H9 (cell line): ENCODE measurements at regions not wholly inside any gene's neighbourhood (a gene's known extent, or its start where the extent isn't known, plus 50 kb on each side); places are given as distances from the start of the nearest gene placed in this dataset.

Experiments
- DNase-seq: peaks from one replicate; pipeline ENCODE4 v3.0.0-alpha.2; 2017
- H2AFZ ChIP-seq: one replicate; pipeline ENCODE4 v1.6.1; 2013; ENCODE audit warnings: mild to moderate bottlenecking, low read length, control low read depth, moderate library complexity
- H2AK5ac ChIP-seq: 2 replicates; pipeline ENCODE4 v1.6.1; 2013; ENCODE audit warnings: low read length, control low read depth, mixed read lengths; ENCODE audit not compliant: insufficient read length
- H2BK120ac ChIP-seq: one replicate; pipeline ENCODE4 v1.6.1; 2013; ENCODE audit warnings: low read depth, mild to moderate bottlenecking, low read length, control low read depth, inconsistent platforms; ENCODE audit not compliant: poor library complexity, severe bottlenecking
- H2BK12ac ChIP-seq: 2 replicates; pipeline ENCODE4 v1.6.1; 2013; ENCODE audit warnings: low read length, control low read depth, mixed read lengths, low read depth; ENCODE audit not compliant: insufficient read length
- H2BK15ac ChIP-seq: 2 replicates; pipeline ENCODE4 v1.6.1; 2013; ENCODE audit warnings: low read depth, low read length, control low read depth
- H2BK20ac ChIP-seq: one replicate; pipeline ENCODE4 v1.6.1; 2013; ENCODE audit warnings: low read depth, mild to moderate bottlenecking, low read length, control low read depth, inconsistent platforms; ENCODE audit not compliant: poor library complexity, severe bottlenecking
- H2BK5ac ChIP-seq: 2 replicates; pipeline ENCODE4 v1.6.1; 2013; ENCODE audit warnings: low read length, control low read depth, mixed read lengths; ENCODE audit not compliant: insufficient read length
- H3K14ac ChIP-seq: 2 replicates; pipeline ENCODE4 v1.6.1; 2013; ENCODE audit warnings: low read length, control low read depth; ENCODE audit not compliant: insufficient read depth
- H3K18ac ChIP-seq: 2 replicates; pipeline ENCODE4 v1.6.1; 2013; ENCODE audit warnings: low read depth, mild to moderate bottlenecking, mixed read lengths, low read length, control low read depth; ENCODE audit not compliant: insufficient read length
- H3K23ac ChIP-seq: 2 replicates; pipeline ENCODE4 v1.6.1; 2013; ENCODE audit warnings: low read length, control low read depth, mixed read lengths, low read depth; ENCODE audit not compliant: insufficient read length
- H3K23me2 ChIP-seq: 2 replicates; pipeline ENCODE4 v1.6.1; 2013; ENCODE audit warnings: low read depth, mild to moderate bottlenecking, mixed read lengths, low read length, control low read depth; ENCODE audit not compliant: insufficient read length, poor library complexity, severe bottlenecking
- H3K27ac ChIP-seq: 2 replicates; pipeline ENCODE4 v1.5.1; 2013; ENCODE audit warnings: low read length, control low read depth, mixed read lengths, low read depth; ENCODE audit not compliant: insufficient read length
- H3K27me3 ChIP-seq: 2 replicates; pipeline ENCODE4 v1.6.1; 2013; ENCODE audit warnings: low read length, control low read depth, inconsistent platforms; ENCODE audit not compliant: insufficient read depth
- H3K4ac ChIP-seq: 2 replicates; pipeline ENCODE4 v1.6.1; 2013; ENCODE audit warnings: low read depth, mild to moderate bottlenecking, control low read depth, inconsistent platforms, low read length, moderate library complexity
- H3K4me1 ChIP-seq: 2 replicates; pipeline ENCODE4 v1.6.1; 2013; ENCODE audit warnings: low read length, control low read depth, inconsistent platforms; ENCODE audit not compliant: insufficient read depth
- H3K4me2 ChIP-seq: 2 replicates; pipeline ENCODE4 v1.6.1; 2013; ENCODE audit warnings: low read length, control low read depth, mixed read lengths; ENCODE audit not compliant: insufficient read length, insufficient read depth
- H3K56ac ChIP-seq: 2 replicates; pipeline ENCODE4 v1.6.1; 2013; ENCODE audit warnings: low read depth, mild to moderate bottlenecking, mixed read lengths, low read length, control low read depth; ENCODE audit not compliant: insufficient read length
- H3K79me1 ChIP-seq: 2 replicates; pipeline ENCODE4 v1.6.1; 2013; ENCODE audit warnings: low read depth, mild to moderate bottlenecking, moderate library complexity, low read length, control low read depth, inconsistent platforms; ENCODE audit not compliant: insufficient read depth, poor library complexity, severe bottlenecking
- H3K79me2 ChIP-seq: 2 replicates; pipeline ENCODE4 v1.6.1; 2013; ENCODE audit warnings: low read length, control low read depth, inconsistent platforms; ENCODE audit not compliant: insufficient read depth
- H3K9ac ChIP-seq: 2 replicates; pipeline ENCODE4 v1.6.1; 2013; ENCODE audit warnings: low read length, control low read depth, mixed read lengths; ENCODE audit not compliant: insufficient read length; ENCODE audit errors: extremely low read depth
- H3K9me3 ChIP-seq: one replicate; pipeline ENCODE4 v1.6.1; 2013; ENCODE audit warnings: low read depth, low read length, inconsistent platforms; ENCODE audit not compliant: control insufficient read depth
- H3T11ph ChIP-seq: one replicate; pipeline ENCODE4 v1.6.1; 2013; ENCODE audit warnings: mild to moderate bottlenecking, low read length, control low read depth, inconsistent platforms
- H4K20me1 ChIP-seq: one replicate; pipeline ENCODE4 v1.6.1; 2013; ENCODE audit not compliant: control insufficient read depth, insufficient read length, insufficient read depth
- H4K5ac ChIP-seq: 2 replicates; pipeline ENCODE4 v1.6.1; 2013; ENCODE audit warnings: low read depth, mild to moderate bottlenecking, mixed read lengths, low read length, control low read depth; ENCODE audit not compliant: insufficient read length
- H4K8ac ChIP-seq: replicated peaks from 2 replicates; pipeline ENCODE4 v1.6.1; 2013; ENCODE audit warnings: low read length, control low read depth, mixed read lengths, low read depth; ENCODE audit not compliant: insufficient read length
- H4K91ac ChIP-seq: 2 replicates; pipeline ENCODE4 v1.6.1; 2013; ENCODE audit warnings: low read depth, mild to moderate bottlenecking, moderate library complexity, mixed read lengths, low read length, control low read depth; ENCODE audit not compliant: insufficient read length
- H3K27ac Mint-ChIP-seq, 3 experiments: 2 replicates in 2 of 3; 3 replicates in 1 of 3; pipeline ENCODE4 v1.8.0; 2020 to 2021; ENCODE audit warnings: mixed read lengths in 3 of 3, mild to moderate bottlenecking in 1 of 3, moderate library complexity in 1 of 3
- H3K27me3 Mint-ChIP-seq: 2 replicates; pipeline ENCODE4 v1.8.0; 2021; ENCODE audit warnings: low read depth, mild to moderate bottlenecking, moderate library complexity, mixed read lengths
- H3K36me3 Mint-ChIP-seq, 3 experiments: 2 replicates in 2 of 3; 3 replicates in 1 of 3; pipeline ENCODE4 v1.8.0; 2020 to 2021; ENCODE audit warnings: low read depth in 3 of 3, mixed read lengths in 3 of 3; ENCODE audit not compliant: insufficient read depth in 1 of 3
- H3K4me1 Mint-ChIP-seq, 2 experiments: 2 replicates each; pipeline ENCODE4 v1.8.0; 2020; ENCODE audit warnings: mixed read lengths in 2 of 2
- H3K4me3 Mint-ChIP-seq, 2 experiments: 2 replicates in 1 of 2; 3 replicates in 1 of 2; pipeline ENCODE4 v1.8.0; 2020 to 2021; ENCODE audit warnings: mild to moderate bottlenecking in 2 of 2, mixed read lengths in 2 of 2, moderate library complexity in 1 of 2
- H3K9me3 Mint-ChIP-seq, 2 experiments: 2 replicates in 1 of 2; 3 replicates in 1 of 2; pipeline ENCODE4 v1.8.0; 2020; ENCODE audit warnings: mild to moderate bottlenecking in 2 of 2, mixed read lengths in 2 of 2, moderate library complexity in 1 of 2
- WGBS: extraction: QIAGEN DNeasy Blood & Tissue Kit; methylation state at CpG from one replicate; pipeline ENCODE4 v1.1.7; 2013; ENCODE audit warnings: missing lambda C conversion rate, low lambda C conversion rate, mixed read lengths; ENCODE audit not compliant: insufficient read length; ENCODE audit errors: extremely low coverage; 5-methylcytosine and 5-hydroxymethylcytosine counted together
- TF ChIP-seq, protein P1 (sequence below): fragments of 200-600 bp; sonication (generic); conservative IDR thresholded peaks from 3 replicates; pipeline ENCODE4 v1.8.0; 2021; ENCODE audit warnings: antibody characterized with exemption, mild to moderate bottlenecking

GRCh38 chr7:121803039-121803438, 69.9 kb upstream of the PTPRZ1 start:
- H3K14ac ChIP-seq: no peak overlapping the region
- Mint-ChIP-seq H3K4me1 (peaks cover 24 to 30% of the 10 kb centered on the region in 2 experiments), H3K36me3 (peaks cover 0 to 11% (median 8%) of the 10 kb centered on the region in 3 experiments; a peak in 5 of 7 replicates), H3K4me3 (no peak overlapping the region), H3K27me3 (no peaks in the 10 kb centered on the region), H3K27ac (no peak overlapping the region), H3K9me3 (peaks cover 6 to 7% of the 10 kb centered on the region in 2 experiments)
- no peak overlapping the region for H3K27ac ChIP-seq
- H3K27me3 ChIP-seq: no peaks in the 10 kb centered on the region
- H3K23ac ChIP-seq: no peak overlapping the region
- no peak overlapping the region for H2AK5ac ChIP-seq
- WGBS: no CpG with 5 or more reads among the region's 1 CpG
- no peaks in the 10 kb centered on the region for H4K20me1 ChIP-seq
- no peak overlapping the region for H3K18ac ChIP-seq
- H4K8ac ChIP-seq: no peak overlapping the region
- H3K4me2 ChIP-seq: no peak overlapping the region
- no peaks in the 10 kb centered on the region for H3K9me3 ChIP-seq
- no peak overlapping the region for H2BK15ac ChIP-seq
- no peak overlapping the region for H2BK12ac ChIP-seq
- no peak overlapping the region for H2BK20ac ChIP-seq
- no peaks in the 10 kb centered on the region for H3K79me1 ChIP-seq
- no peak overlapping the region for H4K91ac ChIP-seq
- no peak overlapping the region for H2AFZ ChIP-seq
- no peak overlapping the region for H3K56ac ChIP-seq
- no peak overlapping the region for H3K4ac ChIP-seq
- H3K79me2 ChIP-seq: no peaks in the 10 kb centered on the region
- H4K5ac ChIP-seq: no peak overlapping the region
- H2BK120ac ChIP-seq: no peak overlapping the region
- DNase-seq: no peak
- no peak overlapping the region for H3T11ph ChIP-seq
- H3K4me1 ChIP-seq: no peaks in the 10 kb centered on the region
- TF ChIP-seq, protein P1, sequence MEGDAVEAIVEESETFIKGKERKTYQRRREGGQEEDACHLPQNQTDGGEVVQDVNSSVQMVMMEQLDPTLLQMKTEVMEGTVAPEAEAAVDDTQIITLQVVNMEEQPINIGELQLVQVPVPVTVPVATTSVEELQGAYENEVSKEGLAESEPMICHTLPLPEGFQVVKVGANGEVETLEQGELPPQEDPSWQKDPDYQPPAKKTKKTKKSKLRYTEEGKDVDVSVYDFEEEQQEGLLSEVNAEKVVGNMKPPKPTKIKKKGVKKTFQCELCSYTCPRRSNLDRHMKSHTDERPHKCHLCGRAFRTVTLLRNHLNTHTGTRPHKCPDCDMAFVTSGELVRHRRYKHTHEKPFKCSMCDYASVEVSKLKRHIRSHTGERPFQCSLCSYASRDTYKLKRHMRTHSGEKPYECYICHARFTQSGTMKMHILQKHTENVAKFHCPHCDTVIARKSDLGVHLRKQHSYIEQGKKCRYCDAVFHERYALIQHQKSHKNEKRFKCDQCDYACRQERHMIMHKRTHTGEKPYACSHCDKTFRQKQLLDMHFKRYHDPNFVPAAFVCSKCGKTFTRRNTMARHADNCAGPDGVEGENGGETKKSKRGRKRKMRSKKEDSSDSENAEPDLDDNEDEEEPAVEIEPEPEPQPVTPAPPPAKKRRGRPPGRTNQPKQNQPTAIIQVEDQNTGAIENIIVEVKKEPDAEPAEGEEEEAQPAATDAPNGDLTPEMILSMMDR: no peak
- H3K23me2 ChIP-seq: no peaks in the 10 kb centered on the region
- H3K9ac ChIP-seq: no peak overlapping the region
- no peak overlapping the region for H2BK5ac ChIP-seq
